LNCaP clone FGC (cell line): ENCODE measurements at regions not wholly inside any gene's neighbourhood (a gene's known extent, or its start where the extent isn't known, plus 50 kb on each side); places are given as distances from the start of the nearest gene placed in this dataset.

Source experiments
- DNase-seq: peaks from one replicate; pipeline ENCODE4 v3.0.0-alpha.2; 2011; ENCODE audit warnings: low read depth
- H3K4me3 ChIP-seq: 2 replicates; pipeline ENCODE4 v1.5.1; 2011; ENCODE audit warnings: mild to moderate bottlenecking, low read depth, low read length, control low read depth
- TF ChIP-seq, protein P1 (sequence below): IDR thresholded peaks from 2 replicates; pipeline ENCODE4 v1.5.1; 2012; ENCODE audit warnings: mild to moderate bottlenecking; ENCODE audit not compliant: control insufficient read depth, insufficient read depth; ENCODE audit errors: extremely low read depth

DNA sequence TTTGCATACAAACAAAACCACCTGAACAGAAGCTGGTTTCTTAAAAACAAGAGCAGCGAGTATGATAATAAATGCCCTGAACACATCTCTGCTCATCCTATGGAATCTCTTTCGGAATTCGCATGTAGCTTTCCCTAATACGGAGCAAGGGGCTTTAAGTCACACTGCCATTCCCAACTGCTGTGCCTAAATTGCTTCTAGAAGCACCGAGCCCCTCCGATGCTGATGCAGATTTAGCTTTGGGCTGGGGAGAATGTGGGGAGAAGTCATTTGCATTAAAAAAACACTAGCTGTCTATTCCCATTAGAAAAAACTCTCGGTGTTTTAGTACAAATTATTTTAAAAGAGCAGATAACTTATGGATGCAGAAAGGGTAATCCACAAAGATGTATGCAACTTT lies 76.9 kb downstream of the CD83 start:
- TF ChIP-seq, protein P1, sequence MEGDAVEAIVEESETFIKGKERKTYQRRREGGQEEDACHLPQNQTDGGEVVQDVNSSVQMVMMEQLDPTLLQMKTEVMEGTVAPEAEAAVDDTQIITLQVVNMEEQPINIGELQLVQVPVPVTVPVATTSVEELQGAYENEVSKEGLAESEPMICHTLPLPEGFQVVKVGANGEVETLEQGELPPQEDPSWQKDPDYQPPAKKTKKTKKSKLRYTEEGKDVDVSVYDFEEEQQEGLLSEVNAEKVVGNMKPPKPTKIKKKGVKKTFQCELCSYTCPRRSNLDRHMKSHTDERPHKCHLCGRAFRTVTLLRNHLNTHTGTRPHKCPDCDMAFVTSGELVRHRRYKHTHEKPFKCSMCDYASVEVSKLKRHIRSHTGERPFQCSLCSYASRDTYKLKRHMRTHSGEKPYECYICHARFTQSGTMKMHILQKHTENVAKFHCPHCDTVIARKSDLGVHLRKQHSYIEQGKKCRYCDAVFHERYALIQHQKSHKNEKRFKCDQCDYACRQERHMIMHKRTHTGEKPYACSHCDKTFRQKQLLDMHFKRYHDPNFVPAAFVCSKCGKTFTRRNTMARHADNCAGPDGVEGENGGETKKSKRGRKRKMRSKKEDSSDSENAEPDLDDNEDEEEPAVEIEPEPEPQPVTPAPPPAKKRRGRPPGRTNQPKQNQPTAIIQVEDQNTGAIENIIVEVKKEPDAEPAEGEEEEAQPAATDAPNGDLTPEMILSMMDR, result no peak
- no peak overlapping the region for H3K4me3 ChIP-seq
- DNase-seq, result no peak

DNA sequence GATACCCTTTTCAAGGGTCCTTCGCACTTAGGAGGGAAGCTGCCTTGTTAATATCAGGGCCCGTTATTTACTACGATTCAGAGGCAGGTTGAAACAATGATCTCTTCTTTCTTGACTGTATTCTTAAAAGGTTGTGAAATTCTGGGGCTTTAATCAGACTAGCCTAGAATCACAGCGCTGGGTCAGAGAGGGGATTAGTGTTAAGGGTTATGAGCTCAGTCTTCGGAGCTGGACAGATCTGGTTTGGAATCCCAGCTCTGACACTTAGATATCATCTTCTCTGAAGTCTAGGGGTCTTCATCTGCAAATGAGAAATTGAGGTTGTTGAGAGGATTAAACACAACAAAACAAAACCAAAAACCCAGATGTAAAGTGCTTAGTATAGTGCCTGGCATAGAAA lies 77.4 kb downstream of the CD83 start:
- no peak for DNase-seq
- TF ChIP-seq, protein P1, result no peak
- no peak overlapping the region for H3K4me3 ChIP-seq

DNA sequence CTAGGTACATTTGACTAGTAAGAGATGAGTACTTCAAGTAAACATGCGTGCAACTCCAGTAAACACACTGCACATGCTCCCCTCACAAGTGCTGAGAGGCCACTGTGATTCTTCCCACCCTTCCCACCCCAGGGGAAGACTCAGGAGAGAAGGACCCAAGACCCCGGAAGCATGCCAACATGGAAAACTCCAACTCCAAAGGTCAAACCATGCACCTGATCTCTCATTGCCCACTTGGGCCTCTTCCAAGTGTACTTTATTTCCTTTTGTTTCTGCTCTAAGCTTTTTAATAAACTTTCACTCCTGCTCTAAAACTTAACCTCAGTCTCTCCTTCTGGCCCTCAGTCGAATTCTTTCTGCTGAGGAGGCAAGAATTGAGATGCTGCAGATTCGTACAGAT lies 78.5 kb downstream of the CD83 start:
- no peak overlapping the region for H3K4me3 ChIP-seq
- DNase-seq, result no peak
- TF ChIP-seq, protein P1, result no peak

DNA sequence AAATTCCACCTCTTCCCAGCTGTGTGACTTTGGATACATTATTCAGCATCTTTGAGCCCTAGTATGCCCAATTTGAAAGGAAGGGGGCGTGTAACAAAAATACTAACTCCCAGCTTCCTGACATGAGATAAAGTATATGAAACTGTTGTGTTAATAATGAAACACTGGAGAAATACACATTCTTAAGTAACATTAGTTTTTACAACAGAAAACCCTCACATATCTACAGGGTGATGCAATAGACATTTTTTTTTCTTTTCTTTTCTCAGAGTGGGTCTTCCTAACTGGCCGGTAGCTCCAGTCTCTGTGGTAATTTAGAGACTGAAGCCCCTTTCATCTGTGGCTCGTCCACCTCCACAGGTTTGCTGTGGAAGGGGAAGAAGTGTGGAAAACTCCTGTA lies 79.5 kb downstream of the CD83 start:
- DNase-seq, result no peak
- TF ChIP-seq, protein P1, result no peak
- H3K4me3 ChIP-seq, result no peak overlapping the region

DNA sequence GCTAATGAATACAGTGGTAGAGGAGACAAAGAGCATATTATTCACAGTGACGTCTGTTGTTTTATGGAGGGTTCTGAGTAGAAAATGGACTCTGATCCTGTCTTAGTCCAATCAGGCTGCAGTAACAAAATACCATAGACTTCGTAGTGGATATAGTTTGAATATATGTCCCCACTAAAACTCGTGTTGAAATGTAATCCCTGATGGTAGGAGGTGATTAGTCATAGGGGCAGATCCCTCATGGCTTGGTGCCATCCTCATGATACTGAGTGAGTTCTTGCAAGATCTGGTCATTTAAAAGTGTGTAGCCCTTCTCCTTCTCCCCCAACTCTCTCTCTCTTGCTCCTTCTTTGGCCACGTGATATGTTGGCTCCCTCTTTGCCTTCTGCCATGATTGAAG lies 82.5 kb downstream of the CD83 start:
- DNase-seq, result no peak
- TF ChIP-seq, protein P1, result no peak
- H3K4me3 ChIP-seq, result no peak overlapping the region

DNA sequence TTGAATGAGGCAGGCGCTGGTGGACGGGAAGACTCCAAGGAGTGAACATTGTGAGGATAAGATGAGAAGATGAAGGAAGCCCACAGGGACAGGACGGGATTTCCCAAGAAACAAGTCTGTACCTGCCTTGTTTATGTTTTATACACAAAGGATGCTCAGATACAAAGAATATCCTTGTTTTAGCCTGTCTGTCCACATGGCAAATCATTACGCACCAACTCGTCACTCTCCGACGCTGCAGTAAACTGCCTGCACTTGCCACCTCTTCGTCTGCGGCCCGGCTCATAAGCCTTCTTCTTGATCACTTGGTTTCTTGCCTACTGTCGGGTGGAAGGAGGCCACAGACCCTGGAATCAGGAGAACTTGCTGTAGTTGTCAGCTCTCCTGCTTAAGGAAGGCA lies 85.4 kb downstream of the CD83 start:
- TF ChIP-seq, protein P1, result no peak
- no peak for DNase-seq
- H3K4me3 ChIP-seq, result no peak overlapping the region

DNA sequence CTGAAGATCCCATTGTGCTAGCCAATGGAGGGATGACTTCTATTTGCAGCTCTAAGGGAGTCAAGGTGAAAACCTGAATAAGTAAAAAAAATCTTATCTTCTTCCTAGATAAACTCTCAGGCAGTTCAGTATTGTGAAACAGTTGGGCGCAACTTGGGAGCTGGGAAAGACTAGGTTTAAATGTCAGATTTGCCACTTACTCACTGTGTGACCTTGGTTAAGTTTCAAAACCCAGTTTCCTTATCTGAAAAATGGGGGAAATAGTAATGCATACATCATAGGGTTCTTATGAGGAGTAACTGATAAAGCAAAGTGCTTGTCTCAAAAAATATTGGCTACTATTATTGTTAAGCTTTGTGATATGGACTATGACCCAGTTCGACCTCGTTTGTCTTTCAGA lies 88.8 kb downstream of the CD83 start:
- DNase-seq, result no peak
- TF ChIP-seq, protein P1, result no peak
- no peak overlapping the region for H3K4me3 ChIP-seq
